HG02610 (cell line): ENCODE measurements at regions not wholly inside any gene's neighbourhood (a gene's known extent, or its start where the extent isn't known, plus 50 kb on each side); places are given as distances from the start of the nearest gene placed in this dataset.
"Not testable (repeated sequence)": the region's sequence is repeated elsewhere in the genome, so short reads cannot be mapped to it uniquely, and the experiment has no call there.

Source experiments
- ATAC-seq: cut with Tn5 transposase; IDR thresholded peaks from one replicate; pipeline ENCODE4 v1.9.1; 2021; ENCODE audit warnings: mild to moderate bottlenecking, moderate library complexity; ENCODE audit not compliant: unreplicated experiment

- ATAC-seq = no peak
Observed at GRCh38 chr2:136715146-136715545, 50.2 kb upstream of the THSD7B start.

- no peak for ATAC-seq
Observed at GRCh38 chr2:136714452-136714951, 50.8 kb upstream of the THSD7B start.

GRCh38 chr2:136713739-136714138, 51.6 kb upstream of the THSD7B start:
- no peak for ATAC-seq

- no peak for ATAC-seq
Observed at GRCh38 chr2:136705336-136705735, 60.0 kb upstream of the THSD7B start.

GRCh38 chr2:136703214-136703613, 62.1 kb upstream of the THSD7B start:
- no peak for ATAC-seq

- ATAC-seq = no peak
Observed at GRCh38 chr2:136696438-136696837, 68.9 kb upstream of the THSD7B start.

- ATAC-seq = no peak
Observed at GRCh38 chr2:136693966-136694365, 71.4 kb upstream of the THSD7B start.

GRCh38 chr2:136680079-136680478, 85.3 kb upstream of the THSD7B start:
- not testable (repeated sequence) for ATAC-seq

- ATAC-seq = no peak
Observed at GRCh38 chr2:136665736-136666135, 99.6 kb upstream of the THSD7B start.

- no peak for ATAC-seq
Observed at GRCh38 chr2:136664713-136665405, 100.5 kb upstream of the THSD7B start.

GRCh38 chr2:136658201-136658600, 107.1 kb upstream of the THSD7B start:
- ATAC-seq = no peak

GRCh38 chr2:136653861-136654260, 111.5 kb upstream of the THSD7B start:
- no peak for ATAC-seq

- no peak for ATAC-seq
Observed at GRCh38 chr2:136651456-136652010, 113.8 kb upstream of the THSD7B start.

- ATAC-seq = no peak
Observed at GRCh38 chr2:136647039-136647438, 118.3 kb upstream of the THSD7B start.

GRCh38 chr2:136645236-136645828, 120.0 kb upstream of the THSD7B start:
- no peak for ATAC-seq

- no peak for ATAC-seq
Observed at GRCh38 chr2:136639651-136640050, 125.7 kb upstream of the THSD7B start.

- ATAC-seq = no peak
Observed at GRCh38 chr2:136638193-136638592, 127.2 kb upstream of the THSD7B start.

- no peak for ATAC-seq
Observed at GRCh38 chr2:136637402-136637801, 127.9 kb upstream of the THSD7B start.

- no peak for ATAC-seq
Observed at GRCh38 chr2:136628490-136628889, 136.9 kb upstream of the THSD7B start.

GRCh38 chr2:136613096-136613495, 152.2 kb upstream of the THSD7B start:
- ATAC-seq = no peak

- no peak for ATAC-seq
Observed at GRCh38 chr2:136612079-136612478, 153.3 kb upstream of the THSD7B start.

GRCh38 chr2:136611451-136611850, 153.9 kb upstream of the THSD7B start:
- ATAC-seq = no peak
